K562 (cell line): ENCODE measurements at regions not wholly inside any gene's neighbourhood (a gene's known extent, or its start where the extent isn't known, plus 50 kb on each side); places are given as distances from the start of the nearest gene placed in this dataset.

Experiments
- ATAC-seq: fragments of 200-7000 bp; cut with Tn5 transposase; 3 replicates; pipeline ENCODE4 v1.9.1; 2020; ENCODE audit warnings: moderate library complexity
- BruUV-seq: library from RNA; stranded (reverse); fragments of 400-500 nt; replicated peaks from 2 replicates; lab custom pipeline; 2021; lab: Mats Ljungman, UMichigan
- CTCF ChIA-PET: fragments of 300-600 bp; formaldehyde crosslinking; extraction: SDS; loops from one replicate; lab custom pipeline; 2021; ENCODE audit warnings: low intra/inter-chr PET ratio; lab: Yijun Ruan, JAX
- POLR2A ChIA-PET: fragments of 300-600, 350-650 bp; sonication (Branson Sonifier 250); formaldehyde crosslinking; extraction: SDS; loops from one replicate; lab custom pipeline; 2021; ENCODE audit warnings: antibody characterized with exemption, inconsistent platforms; lab: Yijun Ruan, JAX
- DNase-seq, 4 experiments: peaks; one replicate each; pipeline versions ENCODE4 v3.0.0 to v3.0.0-alpha.2; 2011 to 2018; ENCODE audit warnings: low spot score in 3 of 4, mixed read lengths in 3 of 4; ENCODE audit errors: extremely low read depth in 1 of 4
- FAIRE-seq: peaks from 2 replicates; lab custom pipeline; 2011; peaks lifted over from hg19 to GRCh38; lab: Jason Lieb, UNC
- H2AFZ ChIP-seq: 2 replicates; pipeline ENCODE4 v1.6.0; 2011; ENCODE audit warnings: low read depth, low read length, control low read depth, inconsistent platforms
- H3K27ac ChIP-seq: fragments of 200-600 bp; 3 replicates; pipeline ENCODE4 v1.8.0; 2011; ENCODE audit warnings: low read depth, mild to moderate bottlenecking, control low read depth, inconsistent platforms, low read length, moderate library complexity, mixed read lengths; ENCODE audit errors: extremely low read depth
- H3K27me3 ChIP-seq, 2 experiments: fragments of 300-600 bp in 1 of 2; 2 replicates in 1 of 2; 3 replicates in 1 of 2; pipeline versions ENCODE4 v1.6.0 to v1.8.0; 2011; ENCODE audit warnings: inconsistent platforms in 2 of 2, low read length in 2 of 2, mild to moderate bottlenecking in 1 of 2, mixed read lengths in 1 of 2, moderate library complexity in 1 of 2; ENCODE audit not compliant: control insufficient read depth in 2 of 2, insufficient read depth in 2 of 2
- H3K36me3 ChIP-seq: fragments of 300-600 bp; 3 replicates; pipeline ENCODE4 v1.8.0; 2011; ENCODE audit warnings: mild to moderate bottlenecking, low read length, inconsistent platforms; ENCODE audit not compliant: control insufficient read depth, insufficient read depth
- H3K4me1 ChIP-seq, 2 experiments: fragments of 200-600 bp in 1 of 2; replicated peaks in 1 of 2; 2 replicates in 1 of 2; 3 replicates in 1 of 2; pipeline versions ENCODE4 v1.5.1 to v1.8.0; 2011; ENCODE audit warnings: inconsistent platforms in 2 of 2, low read length in 2 of 2, mild to moderate bottlenecking in 1 of 2, mixed read lengths in 1 of 2, moderate library complexity in 1 of 2; ENCODE audit not compliant: control insufficient read depth in 2 of 2, insufficient read depth in 2 of 2
- H3K4me2 ChIP-seq: 2 replicates; pipeline ENCODE4 v1.6.1; 2011; ENCODE audit warnings: low read length, control low read depth, inconsistent platforms, mixed read lengths; ENCODE audit not compliant: insufficient read depth
- H3K4me3 ChIP-seq: fragments of 200-600 bp; sonication (generic), shearing (Covaris generic); 2 replicates; pipeline ENCODE4 v1.5.1; 2016; ENCODE audit warnings: control low read depth, inconsistent platforms
- H3K79me2 ChIP-seq: fragments of 200-600 bp; 3 replicates; pipeline ENCODE4 v1.8.0; 2011; ENCODE audit warnings: low read length, inconsistent platforms; ENCODE audit not compliant: control insufficient read depth, insufficient read depth
- H3K9ac ChIP-seq, 2 experiments: 2 replicates each; pipeline versions ENCODE4 v1.6.0 to v1.6.1; 2011; ENCODE audit warnings: low read depth in 2 of 2, low read length in 2 of 2, control low read depth in 1 of 2, inconsistent platforms in 1 of 2, mild to moderate bottlenecking in 1 of 2, mixed read lengths in 1 of 2; ENCODE audit not compliant: insufficient read depth in 1 of 2
- H3K9me1 ChIP-seq: one replicate; pipeline ENCODE4 v1.6.0; 2011; ENCODE audit warnings: inconsistent platforms, mild to moderate bottlenecking, low read length, moderate library complexity; ENCODE audit not compliant: control insufficient read depth, insufficient read depth
- H3K9me3 ChIP-seq: replicated peaks from 2 replicates; pipeline ENCODE4 v1.5.1; 2011; ENCODE audit warnings: low read depth, low read length, inconsistent platforms; ENCODE audit not compliant: control insufficient read depth, insufficient read depth
- H4K20me1 ChIP-seq: replicated peaks from 2 replicates; pipeline ENCODE4 v1.6.1; 2011; ENCODE audit warnings: low read length, inconsistent platforms, mixed read lengths; ENCODE audit not compliant: control insufficient read depth, insufficient read depth
- AFF4 ChIP-seq: sonication (generic); formaldehyde crosslinking; IDR thresholded peaks from 2 replicates; pipeline ENCODE4 v1.8.0; 2023; ENCODE audit warnings: mild to moderate bottlenecking, missing genetic modification reagents
- DNMT1 ChIP-seq: fragments of 450-650 bp; IDR thresholded peaks from 2 replicates; pipeline ENCODE4 v1.6.1; 2016; ENCODE audit warnings: antibody characterized with exemption, mild to moderate bottlenecking
- POLR2B ChIP-seq: fragments of 450-650 bp; IDR thresholded peaks from 2 replicates; pipeline ENCODE4 v1.6.1; 2018; ENCODE audit warnings: low read depth; ENCODE audit not compliant: partially characterized antibody
- SIX5 ChIP-seq, 2 experiments: IDR thresholded peaks; 2 replicates each; pipeline ENCODE4 v1.6.1; 2011; ENCODE audit warnings: low read length in 2 of 2, borderline replicate concordance in 1 of 2, low read depth in 1 of 2, mild to moderate bottlenecking in 1 of 2, moderate library complexity in 1 of 2; ENCODE audit not compliant: insufficient read depth in 1 of 2
- THRAP3 ChIP-seq: fragments of 450-650 bp; IDR thresholded peaks from 2 replicates; pipeline ENCODE4 v1.6.1; 2016; ENCODE audit warnings: mild to moderate bottlenecking, inconsistent platforms, borderline replicate concordance
- ZNF121 ChIP-seq: sonication (generic); formaldehyde crosslinking; conservative IDR thresholded peaks from 2 replicates; pipeline ENCODE4 v1.8.0; 2022; ENCODE audit warnings: missing genetic modification reagents
- ZNF274 ChIP-seq: IDR thresholded peaks from 2 replicates; pipeline ENCODE4 v1.6.1; 2011; ENCODE audit warnings: low read depth, mild to moderate bottlenecking, low read length, moderate library complexity, borderline replicate concordance
- ZNF324 ChIP-seq: fragments of 250-450 bp; sonication (Bioruptor Pico); IDR thresholded peaks from 2 replicates; pipeline ENCODE4 v1.4.0; 2020; ENCODE audit warnings: mild to moderate bottlenecking
- WGBS: fragments of 100-300 bp; shearing (Covaris generic); methylation state at CpG from one replicate; pipeline ENCODE4 v1.1.6; 2016; ENCODE audit warnings: low coverage, mixed read lengths; ENCODE audit not compliant: insufficient coverage; ENCODE audit errors: missing lambda C conversion rate; 5-methylcytosine and 5-hydroxymethylcytosine counted together
- in situ Hi-C: fragments of 300-500 bp; cut with MboI; formaldehyde crosslinking; loops from 4 replicates; pipeline ENCODE4 v1.15.0; 2018; ENCODE audit warnings: inconsistent platforms, mixed read lengths
- intact Hi-C: fragments of 100-400 bp; cut with micrococcal nuclease; formaldehyde crosslinking; loops from 2 replicates; pipeline ENCODE4 v1.14.2; 2022

- TF ChIP-seq AFF4 (no peak), DNMT1 (no peak)
- TF ChIP-seq, all 486 proteins: peak for 0
These were observed 61.4 kb upstream of the ATP8A1 start (continued) for GRCh38 chr4:42718336-42718735.

- intact Hi-C loops: no loop called here
These were observed 60.1 kb upstream of the ATP8A1 start for GRCh38 chr4:42716996-42717395.

More at GRCh38 chr4:42716996-42717395, 60.1 kb upstream of the ATP8A1 start:
- Histone ChIP-seq H3K27me3 (no peaks in the 10 kb centered on the region), H3K79me2 (no peaks in the 10 kb centered on the region), H3K27ac (no peak overlapping the region), H3K9me3 (no peaks in the 10 kb centered on the region), H3K36me3 (no peaks in the 10 kb centered on the region), H3K4me3 (no peak overlapping the region), H2AFZ (no peak overlapping the region), H4K20me1 (no peaks in the 10 kb centered on the region), H3K4me1 (no peaks in the 10 kb centered on the region), H3K9me1 (no peaks in the 10 kb centered on the region), H3K9ac (no peak overlapping the region), H3K4me2 (no peak overlapping the region)
- BruUV-seq: no TSS peak
- FAIRE-seq (no peak), DNase-seq (no peak), ATAC-seq (no peak)
- in situ Hi-C loops: no loop called here
- ChIA-PET CTCF (no interaction called here), POLR2A (interaction anchor here (0.8 kb wide), 1 partner anchor 1725 kb away, joined by 3 read pairs; no protein-coding TSS in a partner anchor)
- 0% methylated on average over 2 of the region's 3 CpGs for WGBS
- no peak for TF ChIP-seq ZNF324 (CRISPR knock-in tag)
- TF ChIP-seq THRAP3: no peak
- TF ChIP-seq SIX5 (IDR thresholded peaks at IDR 0.05; ENCODE audit: borderline replicate concordance in 1 of 2, insufficient read depth in 1 of 2, low read depth in 1 of 2, low read length in 2 of 2): no peak
- TF ChIP-seq ZNF121 (CRISPR knock-in tag): no peak
- no peak for TF ChIP-seq POLR2B
- TF ChIP-seq ZNF274: no peak
